HUDEP-2 (cell line): ENCODE measurements at regions not wholly inside any gene's neighbourhood (a gene's known extent, or its start where the extent isn't known, plus 50 kb on each side); places are given as distances from the start of the nearest gene placed in this dataset.
"Not testable (repeated sequence)": the region's sequence is repeated elsewhere in the genome, so short reads cannot be mapped to it uniquely, and the experiment has no call there.

Source experiments
- DNase-seq, 76 experiments: peaks; one replicate each; lab custom pipeline; 2025; ENCODE audit not compliant: unreplicated experiment in 76 of 76; lab: John Stamatoyannopoulos, UW

GRCh38 chr10:35263827-35264226 is 72.5 kb upstream of the CCNY start:
- not testable (repeated sequence) for DNase-seq

- not testable (repeated sequence) for DNase-seq
These were observed 71.7 kb upstream of the CCNY start for GRCh38 chr10:35264636-35265035.

- DNase-seq = no peak
These were observed 70.9 kb upstream of the CCNY start for GRCh38 chr10:35265435-35265834.

- DNase-seq = peak in 1 of 76 experiments; percentile 1
These were observed 68.0 kb upstream of the CCNY start for GRCh38 chr10:35268323-35268722.

- no peak for DNase-seq
These were observed 67.5 kb upstream of the CCNY start for GRCh38 chr10:35268791-35269257.

GRCh38 chr10:35270100-35270499 is 66.2 kb upstream of the CCNY start:
- DNase-seq = no peak

GRCh38 chr10:35271086-35271858 is 65.0 kb upstream of the CCNY start:
- DNase-seq = no peak

GRCh38 chr10:35271859-35272165 is 64.5 kb upstream of the CCNY start:
- DNase-seq = not testable (repeated sequence)

- DNase-seq = not testable (repeated sequence)
These were observed 63.9 kb upstream of the CCNY start for GRCh38 chr10:35272401-35272800.

GRCh38 chr10:35273994-35274393 is 62.3 kb upstream of the CCNY start:
- DNase-seq = not testable (repeated sequence)

GRCh38 chr10:35274498-35275060 is 61.7 kb upstream of the CCNY start:
- no peak for DNase-seq

GRCh38 chr10:35276889-35277288 is 59.4 kb upstream of the CCNY start:
- no peak for DNase-seq

GRCh38 chr10:35280246-35280645 is 56.1 kb upstream of the CCNY start:
- DNase-seq = not testable (repeated sequence)
